Liver (tissue), 3 donors: ENCODE measurements at regions not wholly inside any gene's neighbourhood (a gene's known extent, or its start where the extent isn't known, plus 50 kb on each side); places are given as distances from the start of the nearest gene placed in this dataset.

Experiments
- GABPA ChIP-seq, 2 donors: IDR thresholded peaks in 1 of 2; conservative IDR thresholded peaks in 1 of 2; 2 replicates each; pipeline ENCODE4 v1.6.1; 2016; ENCODE audit warnings: antibody characterized with exemption in 2 of 2, mild to moderate bottlenecking in 1 of 2, moderate library complexity in 1 of 2
- HNF4G ChIP-seq: IDR thresholded peaks from 2 replicates; pipeline ENCODE4 v1.6.1; 2016; ENCODE audit warnings: antibody characterized with exemption
- JUND ChIP-seq, 2 donors: IDR thresholded peaks; 2 replicates each; pipeline ENCODE4 v1.6.1; 2016; ENCODE audit warnings: antibody characterized with exemption in 2 of 2
- RAD21 ChIP-seq, 2 donors: IDR thresholded peaks; 2 replicates each; pipeline ENCODE4 v1.6.1; 2016; ENCODE audit warnings: antibody characterized with exemption in 2 of 2, mild to moderate bottlenecking in 2 of 2
- RXRA ChIP-seq, 2 donors: IDR thresholded peaks; 2 replicates each; pipeline ENCODE4 v1.6.1; 2017 to 2018; ENCODE audit warnings: antibody characterized with exemption in 2 of 2, mild to moderate bottlenecking in 1 of 2
- ZBTB33 ChIP-seq: IDR thresholded peaks from 2 replicates; pipeline ENCODE4 v1.6.1; 2016; ENCODE audit warnings: antibody characterized with exemption
- TF ChIP-seq, protein P1 (sequence below): fragments of 150-350 bp; IDR thresholded peaks from 2 replicates; pipeline ENCODE4 v1.5.1; 2017; ENCODE audit warnings: improper control_type of control experiment, low read depth, low read length; ENCODE audit not compliant: missing input control
- TF ChIP-seq, protein P2 (sequence below): IDR thresholded peaks from 2 replicates; pipeline ENCODE4 v1.6.1; 2016; ENCODE audit warnings: antibody characterized with exemption, mild to moderate bottlenecking
- donor health status: healthy.
- donor health status: healthy.

DNA sequence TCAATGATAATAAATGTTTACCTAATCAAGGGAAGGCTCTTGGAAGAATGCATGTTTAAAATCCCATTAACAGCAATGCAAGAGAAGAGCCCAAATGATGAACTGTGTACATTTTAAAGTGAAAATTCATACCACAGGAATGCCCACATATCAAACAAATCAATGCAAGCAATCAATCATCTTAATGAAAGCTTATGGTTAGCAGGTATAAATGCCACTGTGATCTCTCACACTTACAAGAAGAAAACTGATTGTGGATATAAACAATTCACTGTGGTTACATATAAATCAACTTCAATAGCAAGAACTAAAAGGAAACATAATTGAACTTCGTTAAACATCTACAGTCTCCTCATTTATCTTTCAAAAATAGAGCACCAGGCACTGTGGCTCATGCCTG lies 161.0 kb upstream of the RORB start:
- TF ChIP-seq, protein P1, sequence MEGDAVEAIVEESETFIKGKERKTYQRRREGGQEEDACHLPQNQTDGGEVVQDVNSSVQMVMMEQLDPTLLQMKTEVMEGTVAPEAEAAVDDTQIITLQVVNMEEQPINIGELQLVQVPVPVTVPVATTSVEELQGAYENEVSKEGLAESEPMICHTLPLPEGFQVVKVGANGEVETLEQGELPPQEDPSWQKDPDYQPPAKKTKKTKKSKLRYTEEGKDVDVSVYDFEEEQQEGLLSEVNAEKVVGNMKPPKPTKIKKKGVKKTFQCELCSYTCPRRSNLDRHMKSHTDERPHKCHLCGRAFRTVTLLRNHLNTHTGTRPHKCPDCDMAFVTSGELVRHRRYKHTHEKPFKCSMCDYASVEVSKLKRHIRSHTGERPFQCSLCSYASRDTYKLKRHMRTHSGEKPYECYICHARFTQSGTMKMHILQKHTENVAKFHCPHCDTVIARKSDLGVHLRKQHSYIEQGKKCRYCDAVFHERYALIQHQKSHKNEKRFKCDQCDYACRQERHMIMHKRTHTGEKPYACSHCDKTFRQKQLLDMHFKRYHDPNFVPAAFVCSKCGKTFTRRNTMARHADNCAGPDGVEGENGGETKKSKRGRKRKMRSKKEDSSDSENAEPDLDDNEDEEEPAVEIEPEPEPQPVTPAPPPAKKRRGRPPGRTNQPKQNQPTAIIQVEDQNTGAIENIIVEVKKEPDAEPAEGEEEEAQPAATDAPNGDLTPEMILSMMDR, result no peak
- TF ChIP-seq, protein P2, sequence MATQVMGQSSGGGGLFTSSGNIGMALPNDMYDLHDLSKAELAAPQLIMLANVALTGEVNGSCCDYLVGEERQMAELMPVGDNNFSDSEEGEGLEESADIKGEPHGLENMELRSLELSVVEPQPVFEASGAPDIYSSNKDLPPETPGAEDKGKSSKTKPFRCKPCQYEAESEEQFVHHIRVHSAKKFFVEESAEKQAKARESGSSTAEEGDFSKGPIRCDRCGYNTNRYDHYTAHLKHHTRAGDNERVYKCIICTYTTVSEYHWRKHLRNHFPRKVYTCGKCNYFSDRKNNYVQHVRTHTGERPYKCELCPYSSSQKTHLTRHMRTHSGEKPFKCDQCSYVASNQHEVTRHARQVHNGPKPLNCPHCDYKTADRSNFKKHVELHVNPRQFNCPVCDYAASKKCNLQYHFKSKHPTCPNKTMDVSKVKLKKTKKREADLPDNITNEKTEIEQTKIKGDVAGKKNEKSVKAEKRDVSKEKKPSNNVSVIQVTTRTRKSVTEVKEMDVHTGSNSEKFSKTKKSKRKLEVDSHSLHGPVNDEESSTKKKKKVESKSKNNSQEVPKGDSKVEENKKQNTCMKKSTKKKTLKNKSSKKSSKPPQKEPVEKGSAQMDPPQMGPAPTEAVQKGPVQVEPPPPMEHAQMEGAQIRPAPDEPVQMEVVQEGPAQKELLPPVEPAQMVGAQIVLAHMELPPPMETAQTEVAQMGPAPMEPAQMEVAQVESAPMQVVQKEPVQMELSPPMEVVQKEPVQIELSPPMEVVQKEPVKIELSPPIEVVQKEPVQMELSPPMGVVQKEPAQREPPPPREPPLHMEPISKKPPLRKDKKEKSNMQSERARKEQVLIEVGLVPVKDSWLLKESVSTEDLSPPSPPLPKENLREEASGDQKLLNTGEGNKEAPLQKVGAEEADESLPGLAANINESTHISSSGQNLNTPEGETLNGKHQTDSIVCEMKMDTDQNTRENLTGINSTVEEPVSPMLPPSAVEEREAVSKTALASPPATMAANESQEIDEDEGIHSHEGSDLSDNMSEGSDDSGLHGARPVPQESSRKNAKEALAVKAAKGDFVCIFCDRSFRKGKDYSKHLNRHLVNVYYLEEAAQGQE, result no peak
- TF ChIP-seq HNF4G (no peak), RXRA (IDR thresholded peaks at IDR 0.05) (no peak), JUND (IDR thresholded peaks at IDR 0.05) (no peak), GABPA (IDR thresholded peaks at IDR 0.05 in 1 of 2, conservative IDR thresholded peaks at IDR 0.05 in 1 of 2) (no peak), RAD21 (IDR thresholded peaks at IDR 0.05) (no peak), ZBTB33 (no peak)
